NB4 (cell line): ENCODE measurements at regions not wholly inside any gene's neighbourhood (a gene's known extent, or its start where the extent isn't known, plus 50 kb on each side); places are given as distances from the start of the nearest gene placed in this dataset.

Experiments used
- DNase-seq: peaks from one replicate; pipeline ENCODE4 v3.0.0; 2010; ENCODE audit warnings: low read depth
- H3K4me3 ChIP-seq: one replicate; pipeline ENCODE4 v1.5.1; 2011; ENCODE audit warnings: mild to moderate bottlenecking, low read depth, low read length, moderate library complexity
- MYC ChIP-seq: IDR thresholded peaks from 2 replicates; pipeline ENCODE4 v1.6.1; 2011; ENCODE audit warnings: low read depth, low read length
- POLR2A ChIP-seq: IDR thresholded peaks from 2 replicates; pipeline ENCODE4 v1.6.1; 2011; ENCODE audit warnings: mild to moderate bottlenecking; ENCODE audit not compliant: insufficient read length; ENCODE audit errors: extremely low read depth
- TF ChIP-seq, protein P1 (sequence below): IDR thresholded peaks from one replicate; pipeline ENCODE4 v1.5.1; 2012; ENCODE audit warnings: low read depth, low read length
- TF ChIP-seq, protein P2 (sequence below): IDR thresholded peaks from 2 replicates; pipeline ENCODE4 v1.6.1; 2011; ENCODE audit warnings: low read depth, low read length

DNA sequence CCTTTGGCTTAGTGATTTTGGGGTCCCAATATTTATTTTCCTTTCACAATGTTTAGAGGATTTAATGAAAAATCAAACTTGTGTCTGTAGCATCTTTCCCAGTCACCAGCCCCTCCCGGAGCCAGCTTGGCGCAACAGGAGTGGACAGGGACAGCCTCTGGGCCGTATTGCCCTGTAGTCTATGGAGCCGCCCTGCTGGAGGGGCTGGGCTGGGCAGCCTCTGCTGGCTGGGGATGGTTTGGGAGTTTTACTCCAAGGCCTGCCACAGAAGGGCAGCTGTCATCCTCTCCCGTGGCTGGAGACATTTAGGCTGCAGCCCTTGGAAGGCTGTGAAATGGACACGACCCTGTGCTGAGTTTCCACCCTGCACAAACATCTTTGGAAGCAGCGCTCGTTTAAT is 89.4 kb upstream of the RGMA start:
- TF ChIP-seq MYC: no peak
- TF ChIP-seq, protein P1, sequence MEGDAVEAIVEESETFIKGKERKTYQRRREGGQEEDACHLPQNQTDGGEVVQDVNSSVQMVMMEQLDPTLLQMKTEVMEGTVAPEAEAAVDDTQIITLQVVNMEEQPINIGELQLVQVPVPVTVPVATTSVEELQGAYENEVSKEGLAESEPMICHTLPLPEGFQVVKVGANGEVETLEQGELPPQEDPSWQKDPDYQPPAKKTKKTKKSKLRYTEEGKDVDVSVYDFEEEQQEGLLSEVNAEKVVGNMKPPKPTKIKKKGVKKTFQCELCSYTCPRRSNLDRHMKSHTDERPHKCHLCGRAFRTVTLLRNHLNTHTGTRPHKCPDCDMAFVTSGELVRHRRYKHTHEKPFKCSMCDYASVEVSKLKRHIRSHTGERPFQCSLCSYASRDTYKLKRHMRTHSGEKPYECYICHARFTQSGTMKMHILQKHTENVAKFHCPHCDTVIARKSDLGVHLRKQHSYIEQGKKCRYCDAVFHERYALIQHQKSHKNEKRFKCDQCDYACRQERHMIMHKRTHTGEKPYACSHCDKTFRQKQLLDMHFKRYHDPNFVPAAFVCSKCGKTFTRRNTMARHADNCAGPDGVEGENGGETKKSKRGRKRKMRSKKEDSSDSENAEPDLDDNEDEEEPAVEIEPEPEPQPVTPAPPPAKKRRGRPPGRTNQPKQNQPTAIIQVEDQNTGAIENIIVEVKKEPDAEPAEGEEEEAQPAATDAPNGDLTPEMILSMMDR: no peak
- TF ChIP-seq POLR2A: no peak
- TF ChIP-seq, protein P2, sequence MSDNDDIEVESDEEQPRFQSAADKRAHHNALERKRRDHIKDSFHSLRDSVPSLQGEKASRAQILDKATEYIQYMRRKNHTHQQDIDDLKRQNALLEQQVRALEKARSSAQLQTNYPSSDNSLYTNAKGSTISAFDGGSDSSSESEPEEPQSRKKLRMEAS: no peak
- H3K4me3 ChIP-seq: no peak overlapping the region
- no peak for DNase-seq

DNA sequence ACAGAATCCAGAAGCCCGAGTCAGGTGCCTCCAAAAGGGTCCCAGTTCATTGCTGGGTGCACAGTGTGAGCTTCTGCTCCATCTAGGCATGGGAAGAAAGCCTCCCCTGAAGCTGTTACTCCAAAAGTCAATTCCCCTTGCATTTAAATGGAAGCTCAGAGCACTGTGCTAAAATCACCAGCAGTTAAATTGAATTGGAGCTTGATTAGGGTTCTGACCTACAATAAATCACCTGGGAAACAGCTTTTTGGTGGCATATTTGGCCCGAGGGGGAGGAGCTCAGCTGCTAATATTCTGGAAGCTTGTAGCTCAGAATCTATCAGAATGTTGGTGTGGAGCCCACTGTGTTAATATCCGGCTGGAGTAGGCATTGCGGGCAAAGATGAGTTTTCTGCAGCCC is 87.1 kb upstream of the RGMA start:
- no peak overlapping the region for H3K4me3 ChIP-seq
- TF ChIP-seq, protein P2: no peak
- TF ChIP-seq, protein P1: no peak
- TF ChIP-seq POLR2A: no peak
- no peak for TF ChIP-seq MYC
- DNase-seq: no peak

DNA sequence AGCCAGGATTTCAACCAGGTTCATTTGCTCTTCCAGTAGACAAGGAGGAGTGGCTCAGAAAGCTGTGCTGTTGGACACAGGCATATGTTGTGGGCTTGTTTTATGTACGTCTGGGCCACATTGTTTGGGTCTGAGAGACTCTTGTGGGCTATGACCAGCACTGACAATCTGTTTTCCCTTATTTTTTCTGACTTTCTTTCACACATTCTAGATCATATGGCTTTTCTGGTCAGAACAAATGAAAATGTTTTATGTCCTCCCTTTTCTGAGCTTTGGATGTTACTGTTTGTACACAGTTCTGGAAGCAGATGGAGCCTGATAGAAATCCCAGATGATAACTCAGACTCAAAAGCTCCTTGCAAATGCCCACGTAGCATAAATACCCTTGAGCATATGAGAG is 85.8 kb upstream of the RGMA start:
- TF ChIP-seq POLR2A: no peak
- TF ChIP-seq, protein P2: no peak
- TF ChIP-seq, protein P1: no peak
- no peak for TF ChIP-seq MYC
- H3K4me3 ChIP-seq: no peak overlapping the region
- DNase-seq: no peak

DNA sequence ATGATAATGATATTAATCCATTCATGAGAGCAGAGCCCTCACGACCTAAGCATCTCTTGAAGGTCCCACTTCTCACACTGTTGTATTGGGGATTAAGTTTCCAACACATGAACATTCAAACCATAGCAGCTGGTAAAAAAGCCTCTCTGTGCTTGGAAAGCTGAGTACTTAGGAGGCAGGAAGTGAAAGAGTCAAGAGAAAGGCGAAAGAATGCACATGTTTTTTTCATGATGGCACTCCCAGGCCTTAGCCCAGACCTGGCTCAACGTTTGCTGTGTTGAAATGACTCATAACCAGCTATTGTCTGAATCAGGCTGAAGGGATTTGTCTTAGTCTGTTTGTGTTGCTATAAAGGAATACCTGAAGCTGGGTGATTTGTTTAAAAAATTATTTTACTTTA is 84.4 kb upstream of the RGMA start:
- DNase-seq: no peak
- H3K4me3 ChIP-seq: no peak overlapping the region
- TF ChIP-seq, protein P1: no peak
- TF ChIP-seq MYC (no peak), POLR2A (no peak)
- TF ChIP-seq, protein P2: no peak

DNA sequence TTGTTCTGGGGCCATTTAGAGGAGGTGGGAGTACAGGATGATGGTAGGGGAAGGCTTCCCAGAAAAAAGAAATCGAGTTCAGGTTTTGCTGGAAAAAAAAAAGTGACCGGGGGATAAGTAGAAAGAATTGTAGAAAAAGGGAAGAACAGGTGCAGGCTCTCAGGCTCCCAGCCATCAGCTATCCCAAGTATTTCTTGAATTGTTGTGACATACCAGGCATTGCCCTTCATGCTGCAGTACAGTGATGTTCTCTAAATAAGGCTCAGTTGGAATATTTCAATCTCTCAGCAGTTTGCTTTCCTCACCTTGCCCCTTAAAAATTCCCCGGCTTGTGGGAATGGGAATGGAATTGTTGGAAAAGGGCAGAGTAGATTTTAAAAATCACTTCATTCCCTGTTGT is 82.5 kb upstream of the RGMA start:
- no peak for DNase-seq
- H3K4me3 ChIP-seq: no peak overlapping the region
- TF ChIP-seq, protein P2: no peak
- TF ChIP-seq POLR2A: no peak
- TF ChIP-seq, protein P1: no peak
- TF ChIP-seq MYC: no peak

DNA sequence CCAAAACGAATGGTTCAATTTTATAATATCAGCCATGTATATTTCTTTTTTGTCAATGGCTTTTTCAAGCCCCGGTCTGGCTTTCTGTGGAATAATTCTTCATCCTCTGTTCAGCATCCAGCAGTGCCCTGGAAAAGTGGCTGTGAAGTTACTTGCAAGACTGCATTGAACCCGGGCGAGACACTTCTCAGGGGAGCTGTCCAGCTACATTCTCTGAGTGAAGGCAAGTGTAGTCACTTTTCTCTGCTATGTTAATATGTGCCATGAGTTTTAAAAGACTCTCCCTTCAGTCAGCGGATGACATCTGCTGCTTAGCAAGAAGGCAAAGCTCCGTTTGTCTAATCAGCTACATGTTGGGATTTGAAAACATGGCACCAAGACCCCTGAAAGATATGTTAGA is 81.3 kb upstream of the RGMA start:
- no peak overlapping the region for H3K4me3 ChIP-seq
- no peak for DNase-seq
- TF ChIP-seq, protein P1: no peak
- TF ChIP-seq MYC (no peak), POLR2A (no peak)
- TF ChIP-seq, protein P2: no peak
